Cardiac septum (tissue), 1 donor: ENCODE measurements at regions not wholly inside any gene's neighbourhood (a gene's known extent, or its start where the extent isn't known, plus 50 kb on each side); places are given as distances from the start of the nearest gene placed in this dataset.

Experiments
- DNase-seq: peaks from one replicate; pipeline ENCODE4 v3.0.0-alpha.2; 2020; ENCODE audit warnings: low spot score
- intact Hi-C: fragments of 100-400 bp; cut with DNase I; formaldehyde crosslinking; loops from one replicate; pipeline ENCODE4 v1.14.0; 2022
- donor health status: DM: no; HTN: no; CAD: no.

DNA sequence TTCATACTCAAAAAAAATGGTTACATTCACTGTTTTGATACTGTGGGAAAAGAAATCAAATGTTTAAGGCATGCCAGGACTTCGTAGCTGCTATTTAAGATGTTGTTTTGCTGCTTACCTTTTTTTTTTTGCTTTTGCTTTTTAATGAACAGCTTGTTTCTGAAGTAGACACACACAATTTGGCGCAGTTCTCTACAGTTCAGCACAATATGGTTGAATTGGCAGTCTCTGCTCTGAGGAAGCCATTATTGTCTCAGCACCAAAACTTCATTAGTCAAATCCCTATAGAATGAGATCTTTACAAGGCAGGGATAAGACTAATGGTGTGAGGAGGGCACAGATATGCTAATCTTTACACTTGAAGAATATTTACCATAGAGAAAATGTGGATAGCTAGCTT lies 197.6 kb downstream of the SLITRK5 start:
- DNase-seq, result no peak
- intact Hi-C loops, result no loop called here

DNA sequence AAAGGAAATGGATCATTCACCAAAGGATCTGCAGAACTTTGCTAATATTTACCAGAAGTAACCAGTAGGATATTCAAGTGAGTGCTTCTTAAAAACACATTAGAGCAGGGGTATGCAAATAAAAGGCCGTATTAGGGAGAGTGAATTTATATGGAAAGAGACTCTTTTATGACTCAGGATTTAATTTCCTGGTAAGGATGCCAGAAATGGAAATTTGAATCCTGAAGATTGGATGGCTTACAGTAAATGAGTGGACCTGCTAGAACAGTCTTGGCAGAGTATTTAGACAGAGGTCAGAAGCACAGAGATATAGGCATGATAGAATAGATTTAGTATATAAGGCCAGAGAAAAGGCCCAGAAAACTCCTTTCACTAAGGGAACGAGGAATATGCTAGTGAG lies 201.6 kb downstream of the SLITRK5 start:
- no peak for DNase-seq
- intact Hi-C loops, result no loop called here

DNA sequence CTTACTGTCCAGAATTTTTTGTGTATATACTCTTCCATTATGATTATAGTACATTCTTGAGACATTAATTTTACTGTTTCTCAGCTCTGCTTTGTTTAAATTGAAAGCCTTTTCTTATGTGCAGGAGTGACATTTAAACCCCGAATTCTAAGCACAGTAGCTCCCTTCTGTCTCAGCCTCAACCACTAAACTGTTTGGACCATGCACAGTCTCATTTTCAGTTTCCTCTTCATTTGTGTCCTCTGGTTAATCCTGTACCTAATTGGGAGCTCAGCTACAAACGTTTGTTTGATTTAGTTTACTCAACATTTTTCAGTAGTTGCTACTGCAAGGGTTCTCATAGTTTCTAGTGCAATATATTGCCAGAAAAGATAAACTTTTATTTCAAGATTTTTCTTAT lies 206.3 kb downstream of the SLITRK5 start:
- intact Hi-C loops, result no loop called here
- no peak for DNase-seq

DNA sequence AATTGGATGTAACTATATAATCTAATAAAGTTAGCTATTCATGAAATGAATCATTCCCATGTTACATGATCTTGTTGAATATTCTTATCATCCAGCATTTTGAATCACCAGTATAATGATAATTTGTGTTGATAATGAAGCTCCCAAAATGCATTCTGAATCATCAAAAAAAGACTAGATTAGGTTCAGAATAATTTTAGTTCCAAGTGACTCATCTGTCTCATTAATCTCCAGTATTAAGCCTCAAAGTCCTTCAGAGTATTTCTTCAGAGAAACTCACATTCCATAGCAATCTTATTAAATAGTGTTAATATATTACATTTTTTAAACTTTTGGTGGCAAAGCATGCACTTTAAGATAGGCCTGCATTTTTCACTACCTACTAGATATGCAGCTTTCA lies 207.5 kb downstream of the SLITRK5 start:
- no peak for DNase-seq
- intact Hi-C loops, result no loop called here

DNA sequence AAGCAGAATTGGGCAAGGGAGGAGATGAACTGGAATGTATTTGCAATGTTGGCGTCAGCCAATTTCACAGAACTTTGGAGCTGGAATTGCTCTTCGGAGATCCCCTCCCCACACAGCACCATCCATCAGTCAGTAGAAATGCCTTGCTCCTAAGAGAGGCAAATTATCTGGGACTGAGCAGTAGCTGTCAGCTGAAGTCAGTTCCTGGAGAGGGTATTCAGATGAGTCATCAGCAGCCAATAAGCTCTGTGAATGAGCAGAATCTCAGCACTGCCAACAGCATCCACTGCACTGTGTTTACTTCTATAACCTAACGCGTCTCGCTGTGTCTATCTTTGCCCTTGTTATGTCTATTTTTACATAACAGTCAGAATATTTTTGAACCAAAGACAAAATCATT lies 213.7 kb downstream of the SLITRK5 start:
- intact Hi-C loops, result no loop called here
- no peak for DNase-seq

DNA sequence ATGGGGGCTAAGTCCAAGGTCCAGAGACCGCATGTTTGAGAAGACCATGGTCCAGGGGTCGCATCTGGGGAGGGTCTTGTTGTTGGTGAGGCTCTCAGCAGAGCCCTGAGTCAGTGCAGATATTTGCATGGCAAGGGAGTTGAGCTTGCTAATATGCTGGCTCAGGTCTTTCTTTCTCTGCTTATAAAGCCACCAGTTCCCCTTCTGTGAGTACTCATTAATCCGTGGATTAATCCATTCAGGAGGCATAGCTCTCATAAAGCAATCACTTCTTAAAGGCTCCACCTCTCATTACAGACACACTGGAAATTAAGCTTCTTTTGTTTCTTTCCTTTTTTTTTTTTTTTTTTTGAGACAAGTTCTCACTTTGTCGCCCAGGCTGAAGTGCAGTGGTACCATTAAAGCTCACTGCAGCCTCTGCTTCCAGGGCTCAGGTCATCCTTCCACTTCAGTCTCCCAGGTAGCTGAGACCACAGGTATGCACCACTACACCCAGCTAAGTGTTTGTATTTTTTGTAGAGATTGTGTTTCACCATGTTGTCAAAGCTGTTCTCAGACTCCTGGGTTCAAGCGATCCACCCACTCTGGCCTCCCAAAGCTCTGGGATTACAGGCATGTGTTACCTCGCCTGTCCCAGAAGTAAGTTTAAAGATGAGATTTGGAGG lies 216.4 kb downstream of the SLITRK5 start:
- no peak for DNase-seq
- intact Hi-C loops, result no loop called here

DNA sequence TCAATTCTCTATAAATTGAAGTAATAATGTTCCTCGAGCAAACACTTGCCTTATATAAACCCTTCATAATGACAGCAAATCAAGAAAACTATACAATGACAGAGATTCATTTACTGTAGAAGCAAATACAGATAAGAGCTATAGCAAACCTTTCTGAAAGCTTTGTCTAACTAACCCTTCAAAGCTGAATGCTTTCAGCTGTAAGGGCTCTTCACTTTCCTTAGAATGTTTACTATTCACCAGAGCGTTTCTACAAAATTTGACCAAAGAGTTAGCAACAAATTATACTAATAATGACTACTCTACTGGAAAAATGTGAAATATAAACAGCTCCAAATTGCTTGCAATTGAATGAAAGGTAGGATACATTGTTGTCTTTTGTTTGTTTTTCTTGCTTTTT lies 218.1 kb downstream of the SLITRK5 start:
- no peak for DNase-seq
- intact Hi-C loops, result no loop called here

DNA sequence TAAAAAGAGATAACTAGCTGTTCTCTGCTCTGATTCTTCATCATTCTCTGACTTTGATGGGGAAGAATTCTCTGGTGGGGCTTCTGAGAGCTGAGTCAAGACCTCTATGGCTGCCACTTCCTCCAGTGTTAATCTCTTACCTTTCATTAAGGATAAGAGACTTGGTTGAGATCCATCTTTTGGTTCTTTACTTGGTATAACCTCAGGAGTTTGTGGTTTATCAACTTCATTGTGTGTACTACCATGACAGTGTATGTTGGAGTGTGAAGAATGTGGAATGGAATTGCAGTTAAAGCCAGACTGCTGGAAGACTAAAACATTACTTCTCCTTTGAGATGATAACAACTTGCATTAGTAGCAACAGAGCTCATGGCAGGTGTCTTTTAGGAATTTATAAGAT lies 222.0 kb downstream of the SLITRK5 start:
- intact Hi-C loops, result no loop called here
- DNase-seq, result no peak

DNA sequence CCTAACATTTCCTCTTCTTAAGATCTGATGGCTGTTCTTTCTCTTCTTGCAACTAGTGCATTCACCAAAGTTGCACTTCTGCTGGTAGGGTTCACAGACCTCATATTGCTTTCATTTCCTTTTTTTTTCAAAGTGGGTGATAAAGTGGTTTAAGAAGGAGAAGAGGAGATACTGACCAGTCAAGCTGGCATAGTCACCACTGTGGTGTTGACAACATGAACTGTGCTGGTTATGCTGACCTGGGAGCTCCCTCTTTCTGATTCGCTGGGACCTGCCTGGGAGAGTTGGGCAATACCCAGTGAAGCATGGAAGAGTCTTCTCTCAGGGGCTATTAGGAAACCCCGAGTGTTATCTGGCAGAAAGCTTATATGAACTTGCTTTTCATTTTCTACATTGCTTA lies 222.9 kb downstream of the SLITRK5 start:
- no peak for DNase-seq
- intact Hi-C loops, result no loop called here

DNA sequence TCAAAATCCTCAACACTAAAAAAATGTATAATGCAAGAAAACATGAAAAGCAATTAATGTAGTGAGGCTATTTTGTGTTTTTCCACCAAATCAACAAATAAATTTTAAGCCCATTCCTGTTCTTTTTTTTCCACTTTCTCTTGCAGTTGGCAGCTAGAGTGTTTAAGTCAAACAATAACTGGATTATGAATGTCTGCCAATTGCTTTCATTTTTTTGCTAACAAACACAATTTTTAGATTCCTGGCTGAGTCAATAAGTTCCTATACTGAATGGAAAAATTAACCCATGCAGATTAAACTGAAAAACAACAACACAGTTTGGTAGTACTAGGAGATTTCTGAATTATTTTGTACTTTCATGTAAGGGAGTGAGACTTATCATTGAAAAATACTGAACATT lies 232.4 kb downstream of the SLITRK5 start:
- intact Hi-C loops, result no loop called here
- no peak for DNase-seq

DNA sequence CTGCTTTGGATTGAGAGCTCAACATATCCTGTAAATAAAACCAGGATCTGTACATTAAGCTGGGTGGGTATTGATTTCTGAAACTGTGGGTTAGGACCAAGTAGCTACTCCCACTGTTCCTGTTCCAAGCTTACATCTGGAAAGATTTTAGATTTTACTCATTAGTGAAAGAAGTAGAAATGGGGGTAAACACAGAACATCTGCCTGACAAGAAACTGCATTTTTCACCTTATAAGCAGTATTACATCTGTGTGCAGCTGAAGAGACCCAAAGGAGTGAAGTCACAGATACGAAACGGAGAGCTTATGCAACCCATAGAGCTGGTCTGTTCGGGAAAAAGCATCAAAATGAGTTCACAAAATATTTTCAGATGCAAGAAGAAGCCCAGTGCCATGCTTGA lies 235.2 kb downstream of the SLITRK5 start:
- intact Hi-C loops, result no loop called here
- DNase-seq, result no peak

DNA sequence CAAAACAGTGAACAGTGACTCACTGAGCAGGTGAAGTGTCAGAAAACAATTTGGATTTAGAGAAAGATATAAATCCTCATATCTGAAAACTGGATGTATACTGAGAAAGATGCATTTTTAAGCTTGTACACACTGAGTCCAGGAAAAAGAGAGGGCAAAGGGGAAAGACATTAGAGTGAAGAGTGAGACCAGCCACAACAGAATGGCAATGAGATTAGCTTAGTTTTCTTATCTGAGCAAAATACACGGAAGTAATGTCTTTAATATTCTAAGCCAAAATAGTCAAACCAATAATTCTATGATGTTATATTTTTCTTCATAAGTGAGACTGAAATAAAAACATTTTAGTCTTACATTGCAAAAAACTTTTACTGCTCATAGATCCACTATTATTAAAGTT lies 236.0 kb downstream of the SLITRK5 start:
- intact Hi-C loops, result no loop called here

DNA sequence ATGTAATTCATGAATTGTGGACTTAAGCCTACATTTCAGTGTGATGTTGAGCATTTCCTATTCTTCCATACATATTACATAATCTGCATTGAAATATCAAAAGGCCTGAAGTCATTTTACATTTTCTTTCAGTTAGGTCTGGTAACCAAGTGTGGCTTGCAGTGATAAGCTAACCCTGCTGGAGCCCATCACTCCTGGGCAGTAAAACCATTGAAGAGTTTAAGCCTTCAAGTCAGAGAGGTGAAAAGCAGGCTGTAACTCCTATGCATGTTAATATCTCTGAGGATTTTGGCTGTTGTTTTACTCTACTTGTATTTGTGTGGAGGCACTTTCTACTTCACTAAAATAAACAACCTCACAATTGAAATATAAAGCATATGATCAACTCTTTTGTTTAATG lies 248.8 kb downstream of the SLITRK5 start:
- intact Hi-C loops, result no loop called here
- DNase-seq, result no peak

More for the DNA sequence above, 236.0 kb downstream of the SLITRK5 start:
- no peak for DNase-seq

DNA sequence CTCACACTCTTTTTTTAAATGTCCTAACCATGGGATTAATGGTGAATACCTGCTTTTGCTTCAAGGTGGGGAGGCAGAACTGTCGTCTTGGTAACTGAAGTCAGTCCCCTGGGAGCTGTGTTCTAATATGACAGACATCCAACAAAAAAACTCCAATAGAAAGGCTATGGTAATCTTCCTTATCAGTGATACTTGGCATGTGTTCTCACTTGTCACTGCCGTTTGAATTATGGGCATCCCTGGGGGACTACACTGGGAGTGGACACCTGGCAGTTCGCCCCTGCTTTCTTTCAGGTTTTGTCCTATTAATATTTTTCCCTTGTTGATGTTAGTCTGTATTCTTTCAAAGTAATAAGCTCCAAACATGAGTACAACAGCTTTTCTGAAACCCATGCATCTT lies 252.6 kb downstream of the SLITRK5 start:
- intact Hi-C loops, result no loop called here
- DNase-seq, result no peak

DNA sequence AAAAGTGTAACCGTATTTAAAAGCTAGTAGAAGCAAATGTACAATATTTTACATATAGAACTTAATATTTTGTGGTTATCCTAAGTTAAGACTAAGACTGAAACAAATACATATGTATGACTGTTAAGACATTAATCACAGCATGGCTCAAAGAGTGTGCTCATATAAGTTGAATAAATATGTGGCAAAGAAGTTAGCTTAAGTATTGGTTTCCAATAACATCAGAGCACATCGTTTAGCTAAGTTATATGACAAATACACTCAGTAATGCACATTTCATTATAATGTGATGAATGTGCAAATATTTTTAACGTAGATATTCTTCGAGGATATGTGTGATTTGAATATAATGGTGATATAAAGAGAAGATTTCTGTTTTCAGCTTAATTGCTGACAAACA lies 253.8 kb downstream of the SLITRK5 start:
- intact Hi-C loops, result no loop called here
- no peak for DNase-seq

DNA sequence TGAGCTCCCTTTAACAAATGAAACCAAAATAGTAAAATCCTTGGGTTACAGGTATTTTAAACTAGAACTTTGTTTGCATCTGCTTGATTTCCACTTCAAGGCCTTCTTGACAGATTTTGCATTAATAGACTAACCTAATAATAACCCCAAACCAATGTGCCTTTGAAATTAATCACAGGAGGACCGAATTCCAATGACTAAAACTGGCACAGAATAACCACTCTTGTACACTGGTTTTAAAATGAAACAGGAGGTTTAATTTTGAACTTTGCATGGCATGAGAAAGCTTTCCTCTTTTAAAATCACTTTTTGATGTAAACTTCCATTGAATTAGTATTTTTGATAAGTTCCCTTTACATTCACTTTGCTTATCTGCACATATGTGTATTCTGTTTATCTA lies 269.6 kb downstream of the SLITRK5 start:
- no peak for DNase-seq
- intact Hi-C loops, result no loop called here

DNA sequence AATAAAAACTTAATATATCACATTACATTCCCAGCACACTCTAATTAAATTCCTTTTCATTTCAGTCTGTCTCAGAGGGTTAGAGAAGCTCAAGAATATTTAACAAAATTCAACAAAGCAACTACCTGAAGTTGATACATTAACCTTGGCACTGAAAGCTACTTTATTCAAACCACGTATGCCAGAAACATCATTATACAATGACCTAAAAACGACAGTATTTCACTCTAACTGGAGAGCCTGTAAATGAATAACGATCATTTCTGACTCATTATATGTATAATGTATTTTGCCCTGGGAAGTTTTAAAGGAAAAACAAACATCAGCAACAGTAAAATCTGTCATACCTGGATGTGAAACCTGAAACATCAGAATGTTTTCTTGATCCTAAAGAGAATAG lies 270.1 kb downstream of the SLITRK5 start:
- intact Hi-C loops, result no loop called here
- no peak for DNase-seq

DNA sequence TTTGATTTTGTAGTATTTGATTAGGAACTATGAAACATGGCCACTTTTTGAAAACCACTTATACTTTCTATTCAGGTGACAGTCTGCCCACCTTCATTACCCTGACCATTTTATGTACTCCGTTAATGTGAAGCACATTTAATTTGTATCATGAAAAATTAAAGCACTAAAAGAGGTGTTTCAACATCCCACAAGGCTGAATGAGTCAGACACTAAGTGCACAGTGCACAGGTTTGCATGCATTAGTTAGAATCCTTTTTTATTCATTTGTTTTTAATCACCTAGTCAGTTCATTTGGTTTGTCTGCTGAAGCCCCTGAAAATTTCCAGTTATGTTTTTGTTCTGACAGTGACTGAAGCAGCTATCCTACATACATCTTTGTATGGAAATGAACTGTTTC lies 271.0 kb downstream of the SLITRK5 start:
- intact Hi-C loops, result no loop called here
- no peak for DNase-seq

DNA sequence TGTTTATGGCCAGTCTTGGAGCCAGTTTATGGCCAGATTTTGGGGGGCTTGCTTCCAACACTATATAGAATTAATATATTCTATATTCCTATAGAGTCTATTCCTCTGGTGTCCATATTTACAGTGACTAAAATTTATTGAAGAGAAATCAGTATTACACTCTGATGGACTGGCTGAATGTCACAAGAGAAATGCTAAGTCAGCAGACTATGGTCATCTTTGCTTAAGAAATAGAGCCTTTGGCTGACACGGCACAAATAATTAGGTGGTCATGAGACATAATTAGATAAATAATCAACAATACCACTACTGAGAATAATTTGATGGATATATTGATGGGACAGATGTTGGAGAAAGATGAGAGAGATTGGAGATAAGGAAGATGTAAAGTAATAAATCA lies 272.9 kb downstream of the SLITRK5 start:
- intact Hi-C loops, result no loop called here
- DNase-seq, result no peak

DNA sequence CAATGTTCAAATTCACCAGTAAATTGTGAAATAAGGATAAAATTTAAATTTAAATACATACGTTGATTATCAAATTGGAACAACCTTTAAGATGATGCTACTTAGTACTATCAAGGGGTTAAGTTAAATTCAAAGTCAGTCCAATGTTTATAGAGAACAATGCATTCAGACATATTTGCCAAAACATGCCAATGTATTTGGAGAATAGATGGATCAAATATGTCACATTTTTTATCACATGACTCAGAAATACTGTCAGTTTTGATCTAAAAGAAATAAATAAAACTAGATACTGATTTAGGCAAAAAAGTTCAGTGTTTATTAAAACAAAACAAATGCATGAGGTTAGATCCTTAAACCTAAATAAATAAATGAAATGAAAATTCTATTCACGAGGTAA lies 281.2 kb downstream of the SLITRK5 start:
- no peak for DNase-seq
- intact Hi-C loops, result no loop called here

DNA sequence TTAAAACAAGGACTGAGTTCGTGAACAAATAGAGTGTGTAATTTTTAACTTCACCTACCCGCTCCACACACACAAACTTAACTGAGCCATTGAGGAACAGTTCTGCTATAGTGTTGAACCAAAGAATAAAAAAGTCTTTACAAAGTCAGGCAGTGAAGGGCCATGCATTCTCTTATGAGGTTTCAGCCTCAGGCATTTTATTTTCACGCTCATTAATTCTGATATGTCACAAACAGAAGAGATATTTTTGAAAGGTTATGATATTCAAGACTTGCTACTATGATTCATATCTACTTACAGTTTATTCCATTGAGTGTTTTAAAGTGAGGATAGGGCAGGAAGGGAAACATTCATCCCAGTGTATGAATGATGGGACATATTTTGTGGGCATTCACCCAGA lies 282.2 kb downstream of the SLITRK5 start:
- DNase-seq, result no peak
- intact Hi-C loops, result no loop called here

DNA sequence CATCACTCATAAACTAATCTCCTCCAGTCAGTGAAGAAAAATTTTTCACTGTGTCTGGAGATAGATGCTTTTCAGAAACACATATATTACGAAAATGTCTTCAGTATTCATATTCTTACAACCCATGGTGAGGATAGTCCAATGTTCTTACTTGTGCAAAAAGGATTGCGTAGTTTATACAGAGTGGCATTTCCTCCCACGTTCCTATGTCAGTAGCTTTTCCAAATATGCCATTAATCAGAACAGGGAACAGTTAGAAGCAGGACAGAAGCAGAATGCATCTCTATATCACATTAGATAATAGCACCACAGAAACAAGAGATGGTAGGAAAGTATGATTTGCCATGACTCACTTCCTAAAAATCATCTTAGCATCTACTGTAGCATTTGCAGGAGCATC lies 282.9 kb downstream of the SLITRK5 start:
- intact Hi-C loops, result no loop called here
- DNase-seq, result no peak
